Thyroid gland (tissue), 4 donors: ENCODE measurements at regions not wholly inside any gene's neighbourhood (a gene's known extent, or its start where the extent isn't known, plus 50 kb on each side); places are given as distances from the start of the nearest gene placed in this dataset.

Experiments used
- DNase-seq, 2 donors: peaks; one replicate each; pipeline ENCODE4 v3.0.0-alpha.2; 2019
- H3K27ac ChIP-seq, 3 donors: fragments of 200-600 bp; sonication (generic); 1 replicate in 2 of 3; 2 replicates in 1 of 3; pipeline ENCODE4 v1.5.1; 2016 to 2019; ENCODE audit warnings: mild to moderate bottlenecking in 1 of 3, moderate library complexity in 1 of 3
- H3K27me3 ChIP-seq: fragments of 200-600 bp; sonication (generic); one replicate; pipeline ENCODE4 v1.5.1; 2019
- H3K36me3 ChIP-seq, 2 donors: fragments of 200-600 bp; sonication (generic); one replicate each; pipeline ENCODE4 v1.5.1; 2016 to 2019
- H3K4me1 ChIP-seq, 2 donors: fragments of 200-600 bp; sonication (generic); one replicate each; pipeline ENCODE4 v1.5.1; 2017 to 2019
- H3K4me3 ChIP-seq, 3 donors: fragments of 200-600 bp; sonication (generic); replicated peaks in 1 of 3; 1 replicate in 2 of 3; 2 replicates in 1 of 3; pipeline ENCODE4 v1.5.1; 2016; ENCODE audit warnings: mild to moderate bottlenecking in 1 of 3
- H3K9me3 ChIP-seq: fragments of 200-600 bp; sonication (generic); one replicate; pipeline ENCODE4 v1.5.1; 2017
- POLR2A ChIP-seq, 2 donors: fragments of 450-650 bp; IDR thresholded peaks; one replicate each; pipeline ENCODE4 v1.6.1; 2017; ENCODE audit warnings: antibody characterized with exemption in 2 of 2, mild to moderate bottlenecking in 2 of 2, moderate library complexity in 1 of 2
- WGBS, 2 donors: methylation state at CpG; one replicate each; pipeline ENCODE4 v1.1.5; 2017; 5-methylcytosine and 5-hydroxymethylcytosine counted together
- intact Hi-C: fragments of 100-400 bp; cut with DNase I; formaldehyde crosslinking; loops from one replicate; pipeline ENCODE4 v1.15.1; 2023
- TF ChIP-seq, protein P1 (sequence below), 6 experiments: fragments of 200-600 bp in 3 of 6; fragments of 450-650 bp in 3 of 6; sonication (generic) in 3 of 6; IDR thresholded peaks; one replicate each; pipeline ENCODE4 v1.5.1; 2016 to 2019; ENCODE audit warnings: antibody characterized with exemption in 6 of 6, mild to moderate bottlenecking in 2 of 6, inconsistent platforms in 1 of 6, moderate library complexity in 1 of 6

GRCh38 chr9:680106-680505 is 161.4 kb upstream of the DMRT1 start:
- intact Hi-C loops = no loop called here
- H3K27ac ChIP-seq = no peak overlapping the region
- TF ChIP-seq, protein P1, sequence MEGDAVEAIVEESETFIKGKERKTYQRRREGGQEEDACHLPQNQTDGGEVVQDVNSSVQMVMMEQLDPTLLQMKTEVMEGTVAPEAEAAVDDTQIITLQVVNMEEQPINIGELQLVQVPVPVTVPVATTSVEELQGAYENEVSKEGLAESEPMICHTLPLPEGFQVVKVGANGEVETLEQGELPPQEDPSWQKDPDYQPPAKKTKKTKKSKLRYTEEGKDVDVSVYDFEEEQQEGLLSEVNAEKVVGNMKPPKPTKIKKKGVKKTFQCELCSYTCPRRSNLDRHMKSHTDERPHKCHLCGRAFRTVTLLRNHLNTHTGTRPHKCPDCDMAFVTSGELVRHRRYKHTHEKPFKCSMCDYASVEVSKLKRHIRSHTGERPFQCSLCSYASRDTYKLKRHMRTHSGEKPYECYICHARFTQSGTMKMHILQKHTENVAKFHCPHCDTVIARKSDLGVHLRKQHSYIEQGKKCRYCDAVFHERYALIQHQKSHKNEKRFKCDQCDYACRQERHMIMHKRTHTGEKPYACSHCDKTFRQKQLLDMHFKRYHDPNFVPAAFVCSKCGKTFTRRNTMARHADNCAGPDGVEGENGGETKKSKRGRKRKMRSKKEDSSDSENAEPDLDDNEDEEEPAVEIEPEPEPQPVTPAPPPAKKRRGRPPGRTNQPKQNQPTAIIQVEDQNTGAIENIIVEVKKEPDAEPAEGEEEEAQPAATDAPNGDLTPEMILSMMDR (IDR thresholded peaks at IDR 0.05) = no peak
- no peak for TF ChIP-seq POLR2A (IDR thresholded peaks at IDR 0.05)

DNA sequence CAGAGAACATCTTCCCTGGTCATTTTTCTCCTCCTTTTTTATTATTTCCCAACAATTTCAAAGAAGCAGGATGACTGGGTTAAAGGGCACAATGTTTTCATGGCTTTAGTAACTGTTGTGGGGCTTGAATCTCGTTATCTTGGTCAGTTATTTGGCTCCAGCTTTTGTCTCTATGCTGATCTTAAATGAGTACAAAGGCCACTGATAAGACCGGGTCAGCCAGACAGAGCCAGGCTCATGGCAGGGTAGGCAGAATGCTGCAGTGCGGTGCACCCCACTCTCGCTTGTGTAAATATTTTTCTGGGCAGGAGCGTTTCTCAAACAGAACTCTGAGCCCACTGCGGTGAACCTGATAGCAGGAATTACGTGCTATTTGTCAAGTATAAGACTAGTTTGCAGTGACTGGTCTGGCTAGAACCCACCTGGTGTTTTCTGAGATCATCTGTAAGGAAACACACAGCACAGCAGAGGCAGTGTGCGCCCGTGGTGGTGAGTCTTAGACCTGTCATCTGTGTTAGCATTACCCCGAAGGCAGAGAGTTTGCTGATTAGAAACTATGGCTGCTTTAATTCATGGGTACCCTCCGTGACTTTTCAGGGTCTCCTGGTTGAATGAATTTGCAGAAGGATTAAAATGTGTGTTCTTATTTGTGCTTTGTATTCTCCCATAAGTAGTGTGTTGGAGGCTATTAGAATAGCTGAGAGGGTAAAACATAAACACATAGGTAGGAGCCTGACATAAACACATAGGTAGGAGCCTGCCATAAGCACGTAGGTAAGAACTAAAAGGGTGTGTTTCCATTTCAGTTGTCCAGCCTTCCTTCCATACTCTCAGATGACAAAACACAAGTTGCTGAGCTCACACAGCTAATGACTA is 158.6 kb upstream of the DMRT1 start:
- peaks cover 38 to 44% of the 10 kb centered on the region in 2 donors for H3K4me1 ChIP-seq
- no peak overlapping the region for H3K4me3 ChIP-seq
- 59 to 66% methylated on average over 12 of the region's 12 CpGs for WGBS, 2 donors
- no peaks in the 10 kb centered on the region for H3K9me3 ChIP-seq
- no peaks in the 10 kb centered on the region for H3K36me3 ChIP-seq
- intact Hi-C loops = no loop called here
- TF ChIP-seq POLR2A (IDR thresholded peaks at IDR 0.05) = peak in 1 of 2 donors; percentile 47
- TF ChIP-seq, protein P1 (IDR thresholded peaks at IDR 0.05) = no peak
- H3K27me3 ChIP-seq = no peaks in the 10 kb centered on the region
- peak overlapping the region in 2 of 3 donors; percentile 7 to 41 for H3K27ac ChIP-seq
- DNase-seq = peak in 1 of 2 donors; percentile 24

More at GRCh38 chr9:680106-680505, 161.4 kb upstream of the DMRT1 start:
- Histone ChIP-seq H3K4me1 (peaks cover 25 to 37% of the 10 kb centered on the region in 2 donors), H3K9me3 (no peaks in the 10 kb centered on the region), H3K27me3 (no peaks in the 10 kb centered on the region), H3K4me3 (no peak overlapping the region), H3K36me3 (no peaks in the 10 kb centered on the region)
- no peak for DNase-seq
- 86 to 87% methylated on average over 5 of the region's 5 CpGs for WGBS, 2 donors

DNA sequence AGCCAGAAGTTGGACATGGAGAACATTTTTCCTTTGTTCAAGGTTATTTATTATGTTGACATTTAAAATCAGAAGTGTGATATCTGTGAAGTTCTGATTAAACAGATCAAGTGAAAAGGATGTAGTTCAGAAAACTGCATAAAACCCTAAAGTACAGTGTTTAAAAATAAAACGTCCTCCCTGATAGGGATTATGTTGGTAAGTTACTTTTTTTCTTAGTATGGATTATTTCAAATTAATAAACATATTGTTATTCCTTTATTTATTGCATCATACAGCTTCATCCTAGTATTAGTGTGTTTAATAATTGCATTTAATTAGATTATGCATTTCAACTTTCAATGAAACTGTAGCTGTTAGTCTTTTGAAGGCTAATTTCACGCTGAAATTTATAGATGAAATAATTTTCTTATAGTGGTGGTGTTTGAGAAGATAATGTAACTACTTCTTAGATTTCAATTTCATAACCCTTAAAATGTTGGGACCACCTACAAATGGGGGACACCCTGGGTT is 157.9 kb upstream of the DMRT1 start:
- peaks cover 45 to 48% of the 10 kb centered on the region in 2 donors for H3K4me1 ChIP-seq
- no peaks in the 10 kb centered on the region for H3K27me3 ChIP-seq
- H3K36me3 ChIP-seq = no peaks in the 10 kb centered on the region
- peak overlapping the region in 2 of 3 donors; percentile 52 to 63 for H3K27ac ChIP-seq
- intact Hi-C loops = no loop called here
- no peak overlapping the region for H3K4me3 ChIP-seq
- TF ChIP-seq, protein P1 (IDR thresholded peaks at IDR 0.05) = no peak
- TF ChIP-seq POLR2A (IDR thresholded peaks at IDR 0.05) = no peak
- DNase-seq = no peak
- 73 to 84% methylated on average over 2 of the region's 2 CpGs for WGBS, 2 donors
- H3K9me3 ChIP-seq = no peaks in the 10 kb centered on the region

DNA sequence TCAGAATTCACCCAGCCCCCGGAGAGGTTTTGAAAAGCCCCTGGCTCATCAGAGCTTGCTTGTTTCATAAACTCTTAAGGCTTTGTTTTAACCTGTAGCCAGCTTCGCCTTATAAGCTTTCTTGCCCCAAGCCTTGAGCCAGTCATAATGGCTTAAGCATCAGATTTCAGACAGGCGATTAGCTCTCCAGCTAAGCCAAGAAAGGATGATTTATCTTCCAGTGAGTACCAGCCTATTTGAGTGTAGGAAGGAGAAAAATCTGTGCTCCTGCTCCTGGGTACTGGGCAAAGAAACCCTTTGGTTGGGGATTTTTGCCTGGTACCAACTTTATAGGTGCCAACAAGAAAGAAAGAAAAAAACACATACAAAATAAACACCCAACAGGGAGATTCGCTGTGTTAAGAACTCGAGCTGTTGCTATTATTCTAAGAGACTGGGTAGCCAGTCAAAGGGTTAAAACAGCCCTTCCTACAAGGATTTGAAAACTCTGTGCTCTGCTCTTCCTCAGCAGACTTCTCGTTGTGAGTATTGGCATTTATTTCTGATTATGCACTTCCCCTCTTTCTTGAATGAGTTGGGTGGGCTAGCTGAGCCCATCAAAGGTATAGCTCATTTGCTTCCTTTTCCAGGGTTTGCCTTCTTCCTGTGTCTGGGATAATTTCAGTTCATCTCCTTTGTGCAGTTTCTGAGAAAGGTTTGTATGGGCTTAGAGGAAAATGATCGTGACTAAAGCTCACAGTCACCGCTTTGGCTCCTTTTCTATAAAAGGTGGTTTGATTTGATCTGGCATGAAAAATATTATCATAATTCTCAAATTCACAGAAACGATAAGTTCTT is 157.2 kb upstream of the DMRT1 start:
- H3K4me1 ChIP-seq = peaks cover 47 to 51% of the 10 kb centered on the region in 2 donors
- peak in 1 of 2 donors; percentile 37 for TF ChIP-seq POLR2A (IDR thresholded peaks at IDR 0.05)
- TF ChIP-seq, protein P1 (IDR thresholded peaks at IDR 0.05) = no peak
- no peaks in the 10 kb centered on the region for H3K36me3 ChIP-seq
- no peaks in the 10 kb centered on the region for H3K27me3 ChIP-seq
- WGBS, 2 donors = 50 to 60% methylated on average over 9 of the region's 9 CpGs
- DNase-seq = no peak
- no peaks in the 10 kb centered on the region for H3K9me3 ChIP-seq
- intact Hi-C loops = no loop called here
- H3K27ac ChIP-seq = peak overlapping the region in 2 of 3 donors; percentile 52 to 63
- H3K4me3 ChIP-seq = no peak overlapping the region
